Liver (tissue), 8 donors: ENCODE measurements at regions not wholly inside any gene's neighbourhood (a gene's known extent, or its start where the extent isn't known, plus 50 kb on each side); places are given as distances from the start of the nearest gene placed in this dataset.

Experiments used
- DNase-seq: peaks from one replicate; pipeline ENCODE4 v3.0.0-alpha.2; 2017; ENCODE audit warnings: low spot score
- H3K27ac ChIP-seq, 2 donors: one replicate each; pipeline ENCODE4 v1.7.0; 2013; ENCODE audit warnings: inconsistent platforms in 2 of 2, low read length in 2 of 2, control low read depth in 1 of 2, low read depth in 1 of 2, mild to moderate bottlenecking in 1 of 2
- H3K27me3 ChIP-seq, 4 donors: one replicate each; pipeline versions ENCODE4 v1.6.1 to v1.7.0; 2013; ENCODE audit warnings: low read length in 3 of 4, inconsistent platforms in 1 of 4, mild to moderate bottlenecking in 1 of 4, moderate library complexity in 1 of 4; ENCODE audit not compliant: control insufficient read depth in 4 of 4, insufficient read depth in 4 of 4
- H3K36me3 ChIP-seq, 4 donors: one replicate each; pipeline versions ENCODE4 v1.6.1 to v1.7.0; 2013; ENCODE audit warnings: low read length in 3 of 4, mild to moderate bottlenecking in 3 of 4, low read depth in 1 of 4, moderate library complexity in 1 of 4; ENCODE audit not compliant: control insufficient read depth in 4 of 4, insufficient read depth in 3 of 4
- H3K4me1 ChIP-seq, 4 donors: one replicate each; pipeline versions ENCODE4 v1.6.1 to v1.7.0; 2013; ENCODE audit warnings: low read length in 3 of 4, mild to moderate bottlenecking in 3 of 4, moderate library complexity in 1 of 4; ENCODE audit not compliant: control insufficient read depth in 4 of 4, insufficient read depth in 4 of 4
- H3K4me3 ChIP-seq, 3 donors: one replicate each; pipeline versions ENCODE4 v1.6.1 to v1.7.0; 2013; ENCODE audit warnings: low read length in 3 of 3, control low read depth in 1 of 3, low read depth in 1 of 3, mild to moderate bottlenecking in 1 of 3
- H3K9ac ChIP-seq, 2 donors: one replicate each; pipeline ENCODE4 v1.7.0; 2013; ENCODE audit warnings: low read length in 2 of 2, mild to moderate bottlenecking in 2 of 2, moderate library complexity in 2 of 2, control low read depth in 1 of 2, low read depth in 1 of 2
- H3K9me3 ChIP-seq, 4 donors: one replicate each; pipeline versions ENCODE4 v1.6.1 to v1.7.0; 2013; ENCODE audit warnings: low read length in 3 of 4; ENCODE audit not compliant: control insufficient read depth in 4 of 4
- ATF3 ChIP-seq: IDR thresholded peaks from 2 replicates; pipeline ENCODE4 v1.6.1; 2016; ENCODE audit warnings: antibody characterized with exemption
- CTCF ChIP-seq: fragments of 150-350 bp; IDR thresholded peaks from 2 replicates; pipeline ENCODE4 v1.5.1; 2017; ENCODE audit warnings: improper control_type of control experiment, low read depth, low read length; ENCODE audit not compliant: missing input control
- FOXA1 ChIP-seq: IDR thresholded peaks from 2 replicates; pipeline ENCODE4 v1.6.1; 2016; ENCODE audit warnings: antibody characterized with exemption
- GABPA ChIP-seq, 2 donors: IDR thresholded peaks in 1 of 2; conservative IDR thresholded peaks in 1 of 2; 2 replicates each; pipeline ENCODE4 v1.6.1; 2016; ENCODE audit warnings: antibody characterized with exemption in 2 of 2, mild to moderate bottlenecking in 1 of 2, moderate library complexity in 1 of 2
- HNF4A ChIP-seq, 2 donors: conservative IDR thresholded peaks; 2 replicates each; pipeline ENCODE4 v1.6.1; 2016; ENCODE audit warnings: antibody characterized with exemption in 2 of 2, mild to moderate bottlenecking in 2 of 2
- HNF4G ChIP-seq: IDR thresholded peaks from 2 replicates; pipeline ENCODE4 v1.6.1; 2016; ENCODE audit warnings: antibody characterized with exemption
- JUND ChIP-seq, 2 donors: IDR thresholded peaks; 2 replicates each; pipeline ENCODE4 v1.6.1; 2016; ENCODE audit warnings: antibody characterized with exemption in 2 of 2
- NR2F2 ChIP-seq: IDR thresholded peaks from 2 replicates; pipeline ENCODE4 v1.6.1; 2016; ENCODE audit warnings: antibody characterized with exemption
- REST ChIP-seq: IDR thresholded peaks from 2 replicates; pipeline ENCODE4 v1.6.1; 2016; ENCODE audit warnings: antibody characterized with exemption, mild to moderate bottlenecking
- RXRA ChIP-seq, 2 donors: IDR thresholded peaks; 2 replicates each; pipeline ENCODE4 v1.6.1; 2017 to 2018; ENCODE audit warnings: antibody characterized with exemption in 2 of 2, mild to moderate bottlenecking in 1 of 2
- SP1 ChIP-seq: IDR thresholded peaks from 2 replicates; pipeline ENCODE4 v1.6.1; 2018; ENCODE audit warnings: antibody characterized with exemption, mild to moderate bottlenecking
- TAF1 ChIP-seq: conservative IDR thresholded peaks from 2 replicates; pipeline ENCODE4 v1.6.1; 2016; ENCODE audit warnings: antibody characterized with exemption, mild to moderate bottlenecking
- YY1 ChIP-seq: IDR thresholded peaks from 2 replicates; pipeline ENCODE4 v1.6.1; 2016; ENCODE audit warnings: antibody characterized with exemption, mild to moderate bottlenecking
- ZBTB33 ChIP-seq: IDR thresholded peaks from 2 replicates; pipeline ENCODE4 v1.6.1; 2016; ENCODE audit warnings: antibody characterized with exemption
- WGBS: extraction: QIAGEN DNeasy Blood & Tissue Kit; methylation state at CpG from one replicate; pipeline ENCODE4 v1.1.7; 2013; 5-methylcytosine and 5-hydroxymethylcytosine counted together
- donor health status: healthy.
- donor health status: healthy.
- donor health status: healthy.
- donor health status: healthy.
- donor health status: healthy.

- no peak for TF ChIP-seq REST
- TF ChIP-seq YY1: no peak
- no peak for TF ChIP-seq NR2F2
- TF ChIP-seq HNF4A (conservative IDR thresholded peaks at IDR 0.05): no peak
- TF ChIP-seq RXRA (IDR thresholded peaks at IDR 0.05): no peak
These were observed 71.5 kb upstream of the B3GAT2 start (continued) for GRCh38 chr6:71028236-71028876.

GRCh38 chr6:71028877-71029252 is 72.0 kb upstream of the B3GAT2 start:
- peaks cover 0 to 3% (median 1%) of the 10 kb centered on the region in 4 donors for H3K4me1 ChIP-seq
- 88% methylated on average over 4 of the region's 4 CpGs for WGBS

More at GRCh38 chr6:71028877-71029252, 72.0 kb upstream of the B3GAT2 start:
- Histone ChIP-seq H3K27me3 (no peaks in the 10 kb centered on the region), H3K36me3 (no peaks in the 10 kb centered on the region), H3K4me3 (no peak overlapping the region), H3K9ac (no peak overlapping the region), H3K9me3 (no peaks in the 10 kb centered on the region), H3K27ac (no peak overlapping the region)
- TF ChIP-seq GABPA (IDR thresholded peaks at IDR 0.05 in 1 of 2, conservative IDR thresholded peaks at IDR 0.05 in 1 of 2): no peak
- TF ChIP-seq NR2F2: no peak
- no peak for TF ChIP-seq FOXA1
- no peak for TF ChIP-seq YY1
- TF ChIP-seq REST: no peak
- no peak for TF ChIP-seq HNF4G
- no peak for TF ChIP-seq RXRA (IDR thresholded peaks at IDR 0.05)
- no peak for TF ChIP-seq TAF1
- TF ChIP-seq JUND (IDR thresholded peaks at IDR 0.05): no peak
- TF ChIP-seq CTCF: no peak
- TF ChIP-seq ZBTB33: no peak
- no peak for TF ChIP-seq ATF3
- no peak for TF ChIP-seq SP1
- no peak for DNase-seq
